HG03520 (cell line): ENCODE measurements at regions not wholly inside any gene's neighbourhood (a gene's known extent, or its start where the extent isn't known, plus 50 kb on each side); places are given as distances from the start of the nearest gene placed in this dataset.
"Not testable (repeated sequence)": the region's sequence is repeated elsewhere in the genome, so short reads cannot be mapped to it uniquely, and the experiment has no call there.

Experiments
- ATAC-seq: cut with Tn5 transposase; IDR thresholded peaks from one replicate; pipeline ENCODE4 v1.9.1; 2021; ENCODE audit warnings: mild to moderate bottlenecking, moderate library complexity; ENCODE audit not compliant: unreplicated experiment

- ATAC-seq: no peak
Measured at GRCh38 chr2:184993746-184994145, 395.4 kb downstream of the ZNF804A start.

GRCh38 chr2:185006481-185006880 is 408.2 kb downstream of the ZNF804A start:
- ATAC-seq: no peak

GRCh38 chr2:185012643-185013042 is 414.3 kb downstream of the ZNF804A start:
- ATAC-seq: no peak

- no peak for ATAC-seq
Measured at GRCh38 chr2:185014076-185014475, 415.7 kb downstream of the ZNF804A start.

- not testable (repeated sequence) for ATAC-seq
Measured at GRCh38 chr2:185025891-185026290, 427.6 kb downstream of the ZNF804A start.

- ATAC-seq: no peak
Measured at GRCh38 chr2:185035906-185036305, 437.6 kb downstream of the ZNF804A start.

GRCh38 chr2:185044323-185044874 is 446.1 kb downstream of the ZNF804A start:
- ATAC-seq: no peak

GRCh38 chr2:185050804-185051203 is 452.5 kb downstream of the ZNF804A start:
- ATAC-seq: no peak

GRCh38 chr2:185063761-185064160 is 465.4 kb downstream of the ZNF804A start:
- ATAC-seq: no peak

- no peak for ATAC-seq
Measured at GRCh38 chr2:185066128-185066527, 467.8 kb downstream of the ZNF804A start.

- no peak for ATAC-seq
Measured at GRCh38 chr2:185069107-185069506, 470.8 kb downstream of the ZNF804A start.

GRCh38 chr2:185074156-185074555 is 475.8 kb downstream of the ZNF804A start:
- no peak for ATAC-seq

GRCh38 chr2:185082749-185083148 is 484.4 kb downstream of the ZNF804A start:
- no peak for ATAC-seq

GRCh38 chr2:185108588-185108987 is 510.3 kb downstream of the ZNF804A start:
- no peak for ATAC-seq

- no peak for ATAC-seq
Measured at GRCh38 chr2:185127412-185127811, 529.1 kb downstream of the ZNF804A start.

- no peak for ATAC-seq
Measured at GRCh38 chr2:185128346-185128745, 530.0 kb downstream of the ZNF804A start.

GRCh38 chr2:185128996-185129395 is 530.7 kb downstream of the ZNF804A start:
- no peak for ATAC-seq

- no peak for ATAC-seq
Measured at GRCh38 chr2:185130685-185131084, 532.4 kb downstream of the ZNF804A start.

GRCh38 chr2:185132501-185133041 is 534.2 kb downstream of the ZNF804A start:
- no peak for ATAC-seq

- ATAC-seq: no peak
Measured at GRCh38 chr2:185137700-185138099, 539.4 kb downstream of the ZNF804A start.

GRCh38 chr2:185142677-185143076 is 544.3 kb downstream of the ZNF804A start:
- no peak for ATAC-seq

- no peak for ATAC-seq
Measured at GRCh38 chr2:185144159-185144919, 546.0 kb downstream of the ZNF804A start.
